Stimulated activated CD4-positive, alpha-beta T cell treated with anti-CD3 and anti-CD28 coated beads, Interleukin-4, amount 100 ng/mL, for 1 hour (primary cell): ENCODE measurements at regions not wholly inside any gene's neighbourhood (a gene's known extent, or its start where the extent isn't known, plus 50 kb on each side); places are given as distances from the start of the nearest gene placed in this dataset.
A peak's percentile ranks its signal among the peaks of the same experiment; 100 is the strongest.
"Not testable (repeated sequence)": the region's sequence is repeated elsewhere in the genome, so short reads cannot be mapped to it uniquely, and the experiment has no call there.

Source experiments
- DNase-seq: peaks from one replicate; pipeline ENCODE4 v3.0.0-alpha.2; 2020

GRCh38 chrY:11156846-11157245, 1544.2 kb upstream of the USP9Y start:
- DNase-seq, result not testable (repeated sequence)

GRCh38 chrY:11177033-11177432, 1524.0 kb upstream of the USP9Y start:
- DNase-seq, result not testable (repeated sequence)

- DNase-seq, result not testable (repeated sequence)
These were observed 1499.9 kb upstream of the USP9Y start for GRCh38 chrY:11201133-11201532.

- peak; percentile 2 for DNase-seq
These were observed 1486.2 kb upstream of the USP9Y start for GRCh38 chrY:11214851-11215250.
